Aorta (tissue), 5 donors: ENCODE measurements at regions not wholly inside any gene's neighbourhood (a gene's known extent, or its start where the extent isn't known, plus 50 kb on each side); places are given as distances from the start of the nearest gene placed in this dataset.
A peak's percentile ranks its signal among the peaks of the same experiment; 100 is the strongest.

Source experiments
- ATAC-seq: fragments of 200-7000 bp; cut with Tn5 transposase; one replicate; pipeline ENCODE4 v1.9.1; 2022; ENCODE audit warnings: moderate library complexity; ENCODE audit not compliant: low FRiP score
- DNase-seq, 2 donors: peaks; one replicate each; pipeline ENCODE4 v3.0.0-alpha.2; 2020
- H3K27ac ChIP-seq, 2 donors: one replicate each; pipeline ENCODE4 v1.5.1; 2013; ENCODE audit warnings: low read length in 2 of 2, mild to moderate bottlenecking in 2 of 2, moderate library complexity in 2 of 2, control low read depth in 1 of 2, inconsistent platforms in 1 of 2, low read depth in 1 of 2
- H3K27me3 ChIP-seq, 2 donors: one replicate each; pipeline ENCODE4 v1.6.1; 2013; ENCODE audit warnings: control low read depth in 1 of 2, low read length in 1 of 2, mild to moderate bottlenecking in 1 of 2, moderate library complexity in 1 of 2; ENCODE audit not compliant: insufficient read depth in 2 of 2, control insufficient read depth in 1 of 2
- H3K36me3 ChIP-seq, 2 donors: one replicate each; pipeline ENCODE4 v1.6.1; 2013; ENCODE audit warnings: control low read depth in 1 of 2, low read length in 1 of 2, mild to moderate bottlenecking in 1 of 2; ENCODE audit not compliant: insufficient read depth in 2 of 2, control insufficient read depth in 1 of 2
- H3K4me1 ChIP-seq, 2 donors: one replicate each; pipeline ENCODE4 v1.6.1; 2013; ENCODE audit warnings: low read length in 2 of 2, control low read depth in 1 of 2, mild to moderate bottlenecking in 1 of 2, moderate library complexity in 1 of 2; ENCODE audit not compliant: insufficient read depth in 2 of 2, control insufficient read depth in 1 of 2
- H3K4me3 ChIP-seq, 2 donors: one replicate each; pipeline ENCODE4 v1.5.1; 2013; ENCODE audit warnings: low read length in 2 of 2, control low read depth in 1 of 2, mild to moderate bottlenecking in 1 of 2
- H3K9me3 ChIP-seq: one replicate; pipeline ENCODE4 v1.6.1; 2013; ENCODE audit warnings: mild to moderate bottlenecking, low read length; ENCODE audit not compliant: control insufficient read depth
- WGBS, 2 donors: extraction: QIAGEN DNeasy Blood & Tissue Kit; methylation state at CpG; one replicate each; pipeline ENCODE4 v1.1.7; 2013; 5-methylcytosine and 5-hydroxymethylcytosine counted together
- intact Hi-C, 2 donors: fragments of 100-400 bp; cut with DNase I; formaldehyde crosslinking; loops; one replicate each; pipeline versions ENCODE4 v1.14.2 to v1.15.0; 2022
- donor health status: healthy with polysubstance abuse.
- donor health status: Bipolar disorder and iron deficiency.
- donor health status: DM: no; HTN: no; CAD: no.
- donor health status: DM: no; HTN: no; CAD: no.
- donor health status: DM: yes; HTN: yes; CAD: no.

- Histone ChIP-seq H3K4me1 (no peaks in the 10 kb centered on the region), H3K4me3 (no peak overlapping the region), H3K9me3 (no peaks in the 10 kb centered on the region), H3K36me3 (no peaks in the 10 kb centered on the region), H3K27me3 (no peaks in the 10 kb centered on the region), H3K27ac (no peak overlapping the region)
- ATAC-seq: no peak
- 86 to 88% methylated on average over 10 of the region's 10 CpGs for WGBS, 2 donors
- intact Hi-C loops: no loop called here
- no peak for DNase-seq
Measured at GRCh38 chr2:2940061-2940460, 437.6 kb downstream of the EIPR1 start.

GRCh38 chr2:2939078-2939795 is 438.4 kb downstream of the EIPR1 start:
- no peaks in the 10 kb centered on the region for H3K36me3 ChIP-seq
- intact Hi-C loops: no loop called here
- H3K27me3 ChIP-seq: no peaks in the 10 kb centered on the region
- no peaks in the 10 kb centered on the region for H3K4me1 ChIP-seq
- DNase-seq (no peak), ATAC-seq (no peak)
- H3K27ac ChIP-seq: no peak overlapping the region
- 85 to 86% methylated on average over 12 to 13 of the region's 13 CpGs for WGBS, 2 donors
- no peaks in the 10 kb centered on the region for H3K9me3 ChIP-seq
- H3K4me3 ChIP-seq: no peak overlapping the region

DNA sequence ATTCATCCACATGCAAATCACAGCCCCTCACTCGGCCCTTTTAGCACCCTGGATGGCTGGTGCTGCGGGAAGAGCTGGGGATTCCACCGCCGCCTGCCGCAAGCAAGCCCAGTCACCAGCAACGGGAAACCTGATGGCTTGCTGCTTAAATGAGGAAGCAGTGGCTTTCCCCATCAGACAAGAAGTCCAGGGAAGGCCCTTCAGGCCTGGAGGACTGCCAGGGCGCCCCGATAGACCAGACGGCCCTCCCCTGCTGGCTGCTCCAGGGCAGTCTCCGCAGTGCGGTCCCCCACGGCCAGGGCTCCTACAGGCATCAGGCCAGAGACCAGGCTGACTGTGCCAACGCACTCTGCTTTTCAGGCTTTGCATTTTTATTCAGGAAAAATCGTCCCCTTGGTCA is 439.1 kb downstream of the EIPR1 start:
- Histone ChIP-seq H3K27ac (no peak overlapping the region), H3K36me3 (no peaks in the 10 kb centered on the region), H3K4me3 (no peak overlapping the region), H3K9me3 (no peaks in the 10 kb centered on the region), H3K4me1 (no peaks in the 10 kb centered on the region), H3K27me3 (no peaks in the 10 kb centered on the region)
- WGBS, 2 donors: 55 to 56% methylated on average over 14 of the region's 14 CpGs
- ATAC-seq: no peak
- intact Hi-C loops: no loop called here
- no peak for DNase-seq

- intact Hi-C loops: no loop called here
Measured at GRCh38 chr2:2935445-2936149, 442.0 kb downstream of the EIPR1 start.

GRCh38 chr2:2933426-2933825 is 444.2 kb downstream of the EIPR1 start:
- no peaks in the 10 kb centered on the region for H3K36me3 ChIP-seq
- no peak for DNase-seq
- no peaks in the 10 kb centered on the region for H3K27me3 ChIP-seq
- H3K4me3 ChIP-seq: no peak overlapping the region
- no peaks in the 10 kb centered on the region for H3K9me3 ChIP-seq
- ATAC-seq: peak; percentile 57
- 28 to 29% methylated on average over 15 of the region's 15 CpGs for WGBS, 2 donors
- intact Hi-C loops: no loop called here
- H3K4me1 ChIP-seq: no peaks in the 10 kb centered on the region
- no peak overlapping the region for H3K27ac ChIP-seq

More at GRCh38 chr2:2935445-2936149, 442.0 kb downstream of the EIPR1 start:
- ATAC-seq (no peak), DNase-seq (no peak)
- H3K9me3 ChIP-seq: no peaks in the 10 kb centered on the region
- no peaks in the 10 kb centered on the region for H3K4me1 ChIP-seq
- H3K27ac ChIP-seq: no peak overlapping the region
- 79 to 85% methylated on average over 26 of the region's 26 CpGs for WGBS, 2 donors
- H3K27me3 ChIP-seq: no peaks in the 10 kb centered on the region
- H3K4me3 ChIP-seq: no peak overlapping the region
- no peaks in the 10 kb centered on the region for H3K36me3 ChIP-seq

GRCh38 chr2:2932692-2933305 is 444.8 kb downstream of the EIPR1 start:
- ATAC-seq: no peak
- DNase-seq: no peak

GRCh38 chr2:2932189-2932588 is 445.4 kb downstream of the EIPR1 start:
- Histone ChIP-seq H3K27ac (no peak overlapping the region), H3K9me3 (no peaks in the 10 kb centered on the region), H3K4me1 (no peaks in the 10 kb centered on the region), H3K4me3 (no peak overlapping the region), H3K36me3 (no peaks in the 10 kb centered on the region), H3K27me3 (no peaks in the 10 kb centered on the region)
- ATAC-seq (no peak), DNase-seq (no peak)
- 78 to 80% methylated on average over 15 of the region's 15 CpGs for WGBS, 2 donors
- intact Hi-C loops: no loop called here

More at GRCh38 chr2:2932692-2933305, 444.8 kb downstream of the EIPR1 start:
- WGBS, 2 donors: 69 to 76% methylated on average over 16 of the region's 16 CpGs
- Histone ChIP-seq H3K27ac (no peak overlapping the region), H3K4me1 (no peaks in the 10 kb centered on the region), H3K9me3 (no peaks in the 10 kb centered on the region), H3K4me3 (no peak overlapping the region), H3K36me3 (no peaks in the 10 kb centered on the region), H3K27me3 (no peaks in the 10 kb centered on the region)
- intact Hi-C loops: no loop called here

GRCh38 chr2:2931318-2932075 is 446.1 kb downstream of the EIPR1 start:
- WGBS, 2 donors: 54 to 58% methylated on average over 12 of the region's 12 CpGs
- Histone ChIP-seq H3K36me3 (no peaks in the 10 kb centered on the region), H3K27me3 (no peaks in the 10 kb centered on the region), H3K4me1 (no peaks in the 10 kb centered on the region), H3K27ac (no peak overlapping the region), H3K9me3 (no peaks in the 10 kb centered on the region), H3K4me3 (no peak overlapping the region)
- intact Hi-C loops: no loop called here
- no peak for ATAC-seq
- DNase-seq: no peak
